Fibroblast of the aortic adventitia (primary cell): ENCODE measurements at regions not wholly inside any gene's neighbourhood (a gene's known extent, or its start where the extent isn't known, plus 50 kb on each side); places are given as distances from the start of the nearest gene placed in this dataset.

Source experiments
- DNase-seq: peaks from one replicate; pipeline ENCODE4 v3.0.0-alpha.2; 2010; ENCODE audit warnings: low read depth
- H3K4me3 ChIP-seq: 2 replicates; pipeline ENCODE4 v1.5.1; 2011; ENCODE audit warnings: low read depth, mild to moderate bottlenecking, control low read depth, low read length, moderate library complexity
- CTCF ChIP-seq: IDR thresholded peaks from 2 replicates; pipeline ENCODE4 v1.5.1; 2011; ENCODE audit warnings: mild to moderate bottlenecking, low read length, control low read depth, inconsistent platforms; ENCODE audit not compliant: insufficient read depth

- TF ChIP-seq CTCF = no peak
- peak; percentile 77 for DNase-seq
- H3K4me3 ChIP-seq = no peak overlapping the region
These were observed 246.7 kb downstream of the GAS1 start for GRCh38 chr9:86700629-86701028.

DNA sequence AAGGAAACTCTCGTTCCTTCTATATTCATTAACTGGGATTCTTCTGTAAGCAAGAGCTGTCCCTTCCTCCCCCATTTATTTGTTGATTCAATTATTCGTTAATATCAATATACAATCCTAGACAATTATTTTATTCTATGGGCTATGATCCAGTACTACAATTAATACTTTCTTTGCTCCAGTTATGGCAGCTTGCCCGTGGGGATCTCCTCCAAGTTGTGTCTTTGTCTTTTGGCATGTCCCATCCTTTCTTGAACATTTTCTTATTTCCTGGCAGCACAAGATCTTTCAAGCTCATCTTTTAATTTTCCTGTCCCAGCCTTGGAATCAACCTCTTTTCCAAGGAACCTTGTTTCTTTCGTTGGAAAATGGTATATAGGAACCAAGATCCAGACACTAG is 249.3 kb downstream of the GAS1 start:
- H3K4me3 ChIP-seq = no peak overlapping the region
- TF ChIP-seq CTCF = no peak
- DNase-seq = no peak

GRCh38 chr9:86697213-86697612 is 250.1 kb downstream of the GAS1 start:
- H3K4me3 ChIP-seq = no peak overlapping the region
- DNase-seq = peak; percentile 47
- no peak for TF ChIP-seq CTCF

DNA sequence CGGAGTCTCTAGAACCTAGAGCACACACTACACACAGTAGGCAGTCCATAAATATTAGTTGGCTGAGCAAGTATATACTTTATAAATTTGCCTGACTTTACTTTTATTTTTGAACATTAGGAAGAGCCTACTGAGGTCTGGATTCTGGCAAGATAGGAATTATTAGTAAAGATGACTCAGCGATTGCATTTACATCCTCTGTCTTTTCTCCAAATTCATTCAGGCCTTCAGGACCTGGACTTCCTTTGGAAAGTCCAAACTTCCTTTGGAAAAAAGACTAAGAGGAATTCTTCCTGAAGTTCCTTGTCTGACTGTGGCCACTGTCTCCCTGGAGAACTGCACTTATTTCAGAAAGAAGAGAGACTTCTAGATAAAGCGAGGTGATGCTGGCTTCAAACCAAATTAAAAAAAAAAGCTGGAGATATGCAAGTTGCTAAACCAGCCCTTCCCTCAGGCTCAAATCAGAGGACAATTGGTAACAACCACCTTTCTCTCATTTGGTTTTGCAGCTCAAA is 251.3 kb downstream of the GAS1 start:
- no peak overlapping the region for H3K4me3 ChIP-seq
- DNase-seq = peak; percentile 72
- no peak for TF ChIP-seq CTCF

- no peak for DNase-seq
These were observed 257.3 kb downstream of the GAS1 start for GRCh38 chr9:86690034-86690433.

GRCh38 chr9:86687788-86688187 is 259.5 kb downstream of the GAS1 start:
- no peak for TF ChIP-seq CTCF
- no peak overlapping the region for H3K4me3 ChIP-seq
- DNase-seq = no peak

More at GRCh38 chr9:86690034-86690433, 257.3 kb downstream of the GAS1 start:
- TF ChIP-seq CTCF = no peak
- no peak overlapping the region for H3K4me3 ChIP-seq

DNA sequence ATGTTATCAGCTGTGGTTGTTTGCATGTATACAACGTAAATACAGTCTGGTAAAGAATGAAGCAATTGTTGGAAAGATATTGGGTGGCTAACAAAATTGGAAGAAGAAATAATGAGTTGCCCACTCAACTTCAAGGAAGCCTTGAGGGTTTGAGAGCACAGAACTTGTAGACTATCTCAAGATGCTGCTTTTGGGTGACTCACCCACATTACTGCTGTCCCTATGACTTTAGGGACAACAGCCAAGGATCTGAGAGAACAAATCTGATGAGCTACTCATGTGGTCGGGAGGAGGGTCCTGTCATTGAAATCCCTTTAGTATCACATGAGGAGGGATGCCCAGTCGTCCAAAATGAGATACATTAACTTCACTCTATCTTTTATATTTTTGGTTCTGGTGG is 261.8 kb downstream of the GAS1 start:
- no peak for TF ChIP-seq CTCF
- DNase-seq = no peak
- H3K4me3 ChIP-seq = no peak overlapping the region
